ENCODE measurements at regions not wholly inside any gene's neighbourhood (a gene's known extent, or its start where the extent isn't known, plus 50 kb on each side); places are given as distances from the start of the nearest gene placed in this dataset.

DNA sequence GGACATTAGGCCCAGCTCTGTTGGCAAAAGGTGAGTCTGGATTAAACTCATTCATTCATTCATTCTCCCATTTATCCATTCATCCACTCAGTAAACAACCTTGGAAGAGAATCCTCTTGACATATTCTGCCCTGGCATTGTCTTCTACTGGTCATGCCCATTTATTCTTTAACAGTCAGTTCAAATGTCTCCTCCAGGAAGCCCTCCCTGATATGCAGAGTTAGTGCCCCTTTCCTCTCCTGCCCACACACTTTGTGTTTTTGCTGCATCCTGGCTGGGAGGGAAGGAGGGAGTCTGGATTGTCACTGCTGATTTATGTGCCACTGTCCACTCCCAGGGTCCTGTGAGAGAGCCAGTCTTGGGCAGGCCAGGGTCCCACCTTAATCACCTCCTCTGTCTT, 600.3 kb downstream of the MATN1 start:
- Mint-ChIP-seq H3K4me3 (no peak overlapping the region), H3K27me3 (peaks cover 16 to 21% of the 10 kb centered on the region in 2 donors), H3K4me1 (ENCODE audit: low read depth in 2 of 2) (no peaks in the 10 kb centered on the region), H3K9me3 (no peaks in the 10 kb centered on the region), H3K27ac (peak overlapping the region in 1 of 2 donors; percentile 2), H3K36me3 (ENCODE audit: insufficient read depth) (no peaks in the 10 kb centered on the region)
- ATAC-seq (replicated peaks), result no peak
- DNase-seq, result no peak

- Mint-ChIP-seq H3K4me1 (ENCODE audit: low read depth in 2 of 2) (no peaks in the 10 kb centered on the region), H3K27ac (no peak overlapping the region), H3K9me3 (no peaks in the 10 kb centered on the region), H3K4me3 (no peak overlapping the region), H3K27me3 (peaks cover 14 to 22% of the 10 kb centered on the region in 2 donors), H3K36me3 (ENCODE audit: insufficient read depth) (peaks cover 3% of the 10 kb centered on the region)
- ATAC-seq (replicated peaks) (no peak), DNase-seq (no peak)
Measured at GRCh38 chr1:30120245-30121000, 603.0 kb downstream of the MATN1 start.

- ATAC-seq (replicated peaks) (no peak), DNase-seq (no peak)
- Mint-ChIP-seq H3K4me3 (no peak overlapping the region), H3K4me1 (ENCODE audit: low read depth in 2 of 2) (no peaks in the 10 kb centered on the region), H3K27me3 (peaks cover 25 to 42% of the 10 kb centered on the region in 2 donors), H3K36me3 (ENCODE audit: insufficient read depth) (peaks cover 3% of the 10 kb centered on the region), H3K9me3 (no peaks in the 10 kb centered on the region), H3K27ac (no peak overlapping the region)
Measured at GRCh38 chr1:30117685-30118084, 605.7 kb downstream of the MATN1 start.

DNA sequence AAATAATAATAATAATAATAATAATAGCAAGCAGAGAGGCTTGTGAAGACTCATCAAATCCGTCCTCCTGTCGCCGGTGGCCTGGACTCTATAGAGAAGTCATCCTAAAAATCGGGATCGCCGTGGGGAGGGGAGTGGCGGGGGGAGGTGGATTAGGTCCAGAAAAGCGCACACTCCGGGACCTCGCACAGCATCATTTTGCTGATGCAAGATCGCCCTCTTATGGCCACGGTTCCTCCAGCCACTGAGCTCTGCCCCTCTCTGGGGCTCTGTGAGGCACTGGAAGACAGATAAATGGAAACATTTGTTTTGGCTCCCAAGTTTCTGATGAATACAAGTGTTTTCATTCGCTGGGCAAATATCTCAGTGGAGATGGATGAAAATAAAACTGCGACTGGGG, 612.0 kb downstream of the MATN1 start:
- no peaks in the 10 kb centered on the region for H3K9me3 Mint-ChIP-seq
- H3K4me3 Mint-ChIP-seq, result no peak overlapping the region
- no peak overlapping the region for H3K27ac Mint-ChIP-seq
- DNase-seq, result peak in 1 of 3 experiments; percentile 7
- peaks cover 3% of the 10 kb centered on the region for H3K36me3 Mint-ChIP-seq (ENCODE audit: insufficient read depth)
- H3K4me1 Mint-ChIP-seq (ENCODE audit: low read depth in 2 of 2), result peaks cover 0 to 3% of the 10 kb centered on the region in 2 donors
- peaks cover 54 to 85% of the 10 kb centered on the region in 2 donors for H3K27me3 Mint-ChIP-seq
- ATAC-seq (replicated peaks), result peak; percentile 46

DNA sequence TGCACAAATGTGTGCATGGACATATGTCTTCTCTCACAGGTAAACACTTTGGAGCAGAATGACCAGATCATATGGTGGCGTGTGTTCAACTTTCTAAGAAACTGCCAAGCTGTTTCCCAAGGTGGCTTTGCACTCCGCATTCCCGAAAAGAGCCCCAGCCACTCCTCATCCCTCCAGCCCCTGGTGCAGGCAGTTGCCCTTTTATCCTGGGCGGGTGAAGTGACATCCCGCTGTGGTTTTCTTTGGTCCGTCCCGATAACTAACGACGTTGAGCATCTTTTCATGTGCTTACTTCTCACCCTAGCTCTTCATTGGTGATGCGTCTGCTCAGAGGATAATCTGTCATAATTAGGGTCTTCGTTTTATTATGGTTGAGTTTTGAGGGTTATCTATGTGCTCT, 612.5 kb downstream of the MATN1 start:
- H3K4me3 Mint-ChIP-seq, result no peak overlapping the region
- peaks cover 49 to 79% of the 10 kb centered on the region in 2 donors for H3K27me3 Mint-ChIP-seq
- peaks cover 0 to 3% of the 10 kb centered on the region in 2 donors for H3K4me1 Mint-ChIP-seq (ENCODE audit: low read depth in 2 of 2)
- no peaks in the 10 kb centered on the region for H3K9me3 Mint-ChIP-seq
- DNase-seq, result no peak
- no peaks in the 10 kb centered on the region for H3K36me3 Mint-ChIP-seq (ENCODE audit: insufficient read depth)
- H3K27ac Mint-ChIP-seq, result no peak overlapping the region
- no peak for ATAC-seq (replicated peaks)

DNA sequence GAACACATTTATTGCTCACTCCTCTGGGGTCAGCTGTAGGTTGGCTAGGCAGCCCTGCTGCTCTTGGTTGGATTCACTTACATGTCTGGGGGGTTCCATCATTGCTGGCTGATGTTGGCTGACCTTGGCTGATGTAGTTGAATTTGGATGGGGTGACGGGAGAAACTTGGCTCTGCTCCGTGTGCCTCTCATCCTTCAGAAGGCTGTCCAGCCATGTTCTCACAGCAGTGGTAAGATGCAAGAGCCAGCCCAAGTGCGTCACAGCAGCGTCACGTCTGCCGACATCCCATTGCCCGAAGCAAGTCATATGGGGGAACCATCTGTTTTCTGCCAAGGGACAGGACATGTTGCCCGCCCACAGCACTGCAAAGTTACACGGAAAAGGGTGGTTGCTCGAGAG, 613.5 kb downstream of the MATN1 start:
- Mint-ChIP-seq H3K27me3 (peaks cover 55 to 78% of the 10 kb centered on the region in 2 donors), H3K4me1 (ENCODE audit: low read depth in 2 of 2) (peaks cover 0 to 3% of the 10 kb centered on the region in 2 donors), H3K9me3 (no peaks in the 10 kb centered on the region), H3K27ac (no peak overlapping the region), H3K36me3 (ENCODE audit: insufficient read depth) (no peaks in the 10 kb centered on the region), H3K4me3 (no peak overlapping the region)
- no peak for ATAC-seq (replicated peaks)
- DNase-seq, result no peak

GRCh38 chr1:30108186-30108585, 615.2 kb downstream of the MATN1 start:
- Mint-ChIP-seq H3K4me1 (ENCODE audit: low read depth in 2 of 2) (peaks cover 0 to 3% of the 10 kb centered on the region in 2 donors), H3K27me3 (peaks cover 58 to 77% of the 10 kb centered on the region in 2 donors), H3K36me3 (ENCODE audit: insufficient read depth) (no peaks in the 10 kb centered on the region), H3K27ac (no peak overlapping the region), H3K9me3 (no peaks in the 10 kb centered on the region), H3K4me3 (no peak overlapping the region)
- ATAC-seq (replicated peaks) (no peak), DNase-seq (no peak)

DNA sequence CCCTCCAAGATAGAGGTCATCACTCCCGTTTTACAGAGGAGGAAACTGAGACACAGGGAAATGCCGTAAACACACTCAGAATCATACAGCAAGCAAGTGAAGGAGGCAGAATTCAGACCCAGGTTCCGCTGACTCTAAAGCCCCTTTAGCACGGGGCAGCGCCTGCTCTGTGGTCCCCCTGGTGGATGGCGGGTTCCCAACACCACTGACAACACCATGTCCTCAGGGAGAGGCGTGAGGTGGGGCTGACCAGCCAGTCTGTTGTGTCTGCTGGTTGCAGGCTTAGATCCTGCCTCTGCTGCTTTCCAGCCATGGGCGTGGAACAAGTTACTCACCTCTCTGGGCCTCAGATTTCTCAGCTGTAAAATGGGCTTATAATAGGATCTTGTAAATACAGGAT, 617.3 kb downstream of the MATN1 start:
- Mint-ChIP-seq H3K27me3 (peaks cover 42 to 72% of the 10 kb centered on the region in 2 donors), H3K9me3 (no peaks in the 10 kb centered on the region), H3K36me3 (ENCODE audit: insufficient read depth) (no peaks in the 10 kb centered on the region), H3K4me1 (ENCODE audit: low read depth in 2 of 2) (peaks cover 0 to 3% of the 10 kb centered on the region in 2 donors), H3K27ac (no peak overlapping the region), H3K4me3 (no peak overlapping the region)
- DNase-seq (no peak), ATAC-seq (replicated peaks) (no peak)

DNA sequence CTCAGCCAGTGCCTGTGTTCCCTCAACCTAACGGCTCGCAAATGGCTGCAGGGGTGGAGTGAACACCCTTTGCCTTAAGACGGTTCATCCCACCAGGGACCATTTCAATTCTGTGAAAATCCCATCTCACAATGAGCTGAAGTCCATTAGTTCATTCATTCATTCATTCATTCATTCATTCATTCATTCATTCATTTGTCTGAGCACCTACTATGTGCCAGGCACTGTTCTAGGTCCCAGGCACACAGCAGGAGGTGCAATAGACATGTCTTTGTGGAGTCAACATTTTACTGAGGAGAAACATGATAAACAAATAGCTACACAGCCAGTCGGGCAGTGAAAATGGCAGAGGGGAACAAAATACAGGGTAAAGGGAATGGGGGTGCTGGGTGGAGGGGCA, 618.8 kb downstream of the MATN1 start:
- peaks cover 32 to 64% of the 10 kb centered on the region in 2 donors for H3K27me3 Mint-ChIP-seq
- H3K4me1 Mint-ChIP-seq (ENCODE audit: low read depth in 2 of 2), result peaks cover 0 to 3% of the 10 kb centered on the region in 2 donors
- no peaks in the 10 kb centered on the region for H3K9me3 Mint-ChIP-seq
- ATAC-seq (replicated peaks) (no peak), DNase-seq (no peak)
- H3K4me3 Mint-ChIP-seq, result no peak overlapping the region
- H3K27ac Mint-ChIP-seq, result no peak overlapping the region
- H3K36me3 Mint-ChIP-seq (ENCODE audit: insufficient read depth), result no peaks in the 10 kb centered on the region

GRCh38 chr1:30103708-30104411, 619.5 kb downstream of the MATN1 start:
- peaks cover 27 to 57% of the 10 kb centered on the region in 2 donors for H3K27me3 Mint-ChIP-seq

GRCh38 chr1:30102605-30103004, 620.8 kb downstream of the MATN1 start:
- ATAC-seq (replicated peaks), result no peak
- Mint-ChIP-seq H3K4me1 (ENCODE audit: low read depth in 2 of 2) (no peaks in the 10 kb centered on the region), H3K9me3 (no peaks in the 10 kb centered on the region), H3K27me3 (peaks cover 24 to 51% of the 10 kb centered on the region in 2 donors), H3K36me3 (ENCODE audit: insufficient read depth) (no peaks in the 10 kb centered on the region), H3K4me3 (no peak overlapping the region), H3K27ac (peak overlapping the region in 1 of 2 donors; percentile 53)
- no peak for DNase-seq

More at GRCh38 chr1:30103708-30104411, 619.5 kb downstream of the MATN1 start:
- no peak overlapping the region for H3K27ac Mint-ChIP-seq
- H3K36me3 Mint-ChIP-seq (ENCODE audit: insufficient read depth), result no peaks in the 10 kb centered on the region
- peaks cover 0 to 3% of the 10 kb centered on the region in 2 donors for H3K4me1 Mint-ChIP-seq (ENCODE audit: low read depth in 2 of 2)
- ATAC-seq (replicated peaks) (no peak), DNase-seq (no peak)
- H3K9me3 Mint-ChIP-seq, result no peaks in the 10 kb centered on the region
- no peak overlapping the region for H3K4me3 Mint-ChIP-seq

DNA sequence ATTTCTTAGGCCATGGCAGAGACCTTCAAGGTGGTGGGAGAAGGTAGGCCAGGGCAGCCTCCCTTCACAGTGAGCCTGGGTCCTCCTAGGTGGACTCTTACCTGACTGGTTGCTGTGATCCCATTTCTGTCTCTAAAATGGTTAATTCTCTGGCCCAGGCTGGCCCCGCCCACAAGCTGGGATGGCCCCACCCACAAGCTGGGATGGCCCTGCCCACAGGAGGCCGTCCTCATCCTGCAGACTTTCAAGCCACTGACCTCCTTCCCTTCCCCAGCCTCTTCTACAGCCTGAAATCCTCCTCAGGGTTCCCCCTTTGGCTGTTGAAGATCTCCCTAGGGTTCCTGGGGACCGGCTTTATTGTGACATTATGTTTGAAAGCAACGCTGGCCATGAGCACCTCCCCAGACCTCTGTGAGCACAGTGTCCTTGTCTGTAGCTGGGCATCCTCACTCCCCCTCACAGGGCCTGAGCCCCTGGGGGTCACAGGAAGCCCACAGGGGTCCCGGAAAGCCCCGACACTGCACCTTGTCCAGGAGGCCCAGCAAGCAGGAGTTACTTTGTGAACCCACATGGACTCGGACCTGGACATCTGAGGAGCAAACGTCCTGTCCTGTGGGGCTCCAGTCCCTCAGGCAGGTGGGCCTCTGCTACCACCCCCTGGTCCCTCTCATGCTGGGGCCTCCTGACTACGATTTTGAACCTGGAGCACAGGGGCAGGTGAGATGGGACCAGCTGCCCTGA, 621.7 kb downstream of the MATN1 start:
- H3K27me3 Mint-ChIP-seq, result peaks cover 15 to 42% of the 10 kb centered on the region in 2 donors
- H3K4me1 Mint-ChIP-seq (ENCODE audit: low read depth in 2 of 2), result no peaks in the 10 kb centered on the region
- H3K9me3 Mint-ChIP-seq, result no peaks in the 10 kb centered on the region
- DNase-seq (no peak), ATAC-seq (replicated peaks) (no peak)
- H3K4me3 Mint-ChIP-seq, result no peak overlapping the region
- no peaks in the 10 kb centered on the region for H3K36me3 Mint-ChIP-seq (ENCODE audit: insufficient read depth)
- H3K27ac Mint-ChIP-seq, result peak overlapping the region in 1 of 2 donors; percentile 53

- DNase-seq (no peak), ATAC-seq (replicated peaks) (no peak)
- Mint-ChIP-seq H3K36me3 (ENCODE audit: insufficient read depth) (no peaks in the 10 kb centered on the region), H3K4me3 (no peak overlapping the region), H3K27me3 (peaks cover 15 to 41% of the 10 kb centered on the region in 2 donors), H3K9me3 (no peaks in the 10 kb centered on the region), H3K4me1 (ENCODE audit: low read depth in 2 of 2) (no peaks in the 10 kb centered on the region), H3K27ac (no peak overlapping the region)
Measured at GRCh38 chr1:30101016-30101415, 622.4 kb downstream of the MATN1 start.
